GM12878 (cell line): ENCODE measurements at regions not wholly inside any gene's neighbourhood (a gene's known extent, or its start where the extent isn't known, plus 50 kb on each side); places are given as distances from the start of the nearest gene placed in this dataset.

Experiments
- ATAC-seq: fragments of 200-7000 bp; cut with Tn5 transposase; 3 replicates; pipeline ENCODE4 v1.9.1; 2020; ENCODE audit warnings: mild to moderate bottlenecking, moderate library complexity
- BruUV-seq: library from RNA; stranded (reverse); fragments of 400-500 nt; replicated peaks from 2 replicates; lab custom pipeline; 2021; lab: Mats Ljungman, UMichigan
- CTCF ChIA-PET: fragments of 300-600 bp; sonication (Branson Sonifier 250); formaldehyde crosslinking; extraction: SDS; loops from one replicate; lab custom pipeline; 2021; ENCODE audit warnings: inconsistent platforms; lab: Yijun Ruan, JAX
- POLR2A ChIA-PET: fragments of 350-600 bp; formaldehyde crosslinking; extraction: SDS; loops from one replicate; lab custom pipeline; 2021; ENCODE audit warnings: inconsistent platforms; lab: Charles Lee
- RAD21 ChIA-PET: fragments of 300-600 bp; sonication (Branson Sonifier 250); formaldehyde crosslinking; loops from one replicate; lab custom pipeline; 2023; ENCODE audit warnings: antibody characterized with exemption; ENCODE audit not compliant: unreplicated experiment; lab: Charles Lee
- SMC1A ChIA-PET: fragments of 300-600 bp; sonication (Branson Sonifier 250); formaldehyde crosslinking; loops from one replicate; lab custom pipeline; 2023; ENCODE audit not compliant: unreplicated experiment, uncharacterized antibody; lab: Charles Lee
- DNase-seq: peaks from one replicate; pipeline ENCODE4 v3.0.0-alpha.2; 2011; ENCODE audit warnings: low read depth, low spot score
- FAIRE-seq: peaks from 3 replicates; lab custom pipeline; 2011; peaks lifted over from hg19 to GRCh38; lab: Jason Lieb, UNC
- H2AFZ ChIP-seq: 2 replicates; pipeline ENCODE4 v1.6.0; 2011; ENCODE audit warnings: low read depth, low read length, control low read depth; ENCODE audit not compliant: control insufficient read depth
- H3K27ac ChIP-seq: 2 replicates; pipeline ENCODE4 v1.5.1; 2011; ENCODE audit warnings: control low read depth; ENCODE audit not compliant: control insufficient read depth, insufficient read depth
- H3K27me3 ChIP-seq, 2 experiments: replicated peaks in 1 of 2; 2 replicates each; pipeline versions ENCODE4 v1.6.0 to v1.6.1; 2011; ENCODE audit warnings: low read length in 1 of 2; ENCODE audit not compliant: control insufficient read depth in 2 of 2, insufficient read depth in 2 of 2
- H3K36me3 ChIP-seq, 2 experiments: 2 replicates each; pipeline ENCODE4 v1.5.1; 2011; ENCODE audit warnings: low read length in 1 of 2; ENCODE audit not compliant: control insufficient read depth in 2 of 2, insufficient read depth in 2 of 2
- H3K4me1 ChIP-seq: 2 replicates; pipeline ENCODE4 v1.6.1; 2011; ENCODE audit warnings: mild to moderate bottlenecking, low read length, moderate library complexity, mixed read lengths; ENCODE audit not compliant: control insufficient read depth, insufficient read depth
- H3K4me2 ChIP-seq: 2 replicates; pipeline ENCODE4 v1.6.0; 2011; ENCODE audit warnings: control low read depth; ENCODE audit not compliant: control insufficient read depth, insufficient read depth
- H3K4me3 ChIP-seq: fragments of 200-600 bp; sonication (generic); 2 replicates; pipeline ENCODE4 v1.5.1; 2016
- H3K79me2 ChIP-seq: 2 replicates; pipeline ENCODE4 v1.6.0; 2011; ENCODE audit warnings: low read length; ENCODE audit not compliant: control insufficient read depth, insufficient read depth
- H3K9ac ChIP-seq: 2 replicates; pipeline ENCODE4 v1.8.0; 2011; ENCODE audit warnings: low read length, control low read depth, mixed read lengths; ENCODE audit not compliant: control insufficient read depth, insufficient read depth
- H3K9me3 ChIP-seq: replicated peaks from 3 replicates; pipeline ENCODE4 v1.5.1; 2011; ENCODE audit warnings: mild to moderate bottlenecking, low read length; ENCODE audit not compliant: control insufficient read depth, insufficient read depth
- H4K20me1 ChIP-seq: 2 replicates; pipeline ENCODE4 v1.6.0; 2011; ENCODE audit not compliant: control insufficient read depth, insufficient read depth
- BCLAF1 ChIP-seq: fragments of 450-650 bp; IDR thresholded peaks from 2 replicates; pipeline ENCODE4 v1.6.1; 2017; ENCODE audit warnings: antibody characterized with exemption, mild to moderate bottlenecking, moderate library complexity
- CHD4 ChIP-seq: fragments of 200-600 bp; sonication (generic); IDR thresholded peaks from 2 replicates; pipeline ENCODE4 v1.6.1; 2016; ENCODE audit warnings: mild to moderate bottlenecking
- CUX1 ChIP-seq: IDR thresholded peaks from 2 replicates; pipeline ENCODE4 v1.6.1; 2012; ENCODE audit warnings: improper control_type of control experiment, low read depth, low read length; ENCODE audit not compliant: insufficient replicate concordance
- KAT2A ChIP-seq: conservative IDR thresholded peaks from 2 replicates; pipeline ENCODE4 v1.6.1; 2011; ENCODE audit warnings: low read depth, low read length; ENCODE audit not compliant: control insufficient read depth
- STAT3 ChIP-seq: IDR thresholded peaks from 2 replicates; pipeline ENCODE4 v1.6.1; 2011; ENCODE audit warnings: low read depth, low read length, improper control_type of control experiment
- TCF7 ChIP-seq: IDR thresholded peaks from 2 replicates; pipeline ENCODE4 v1.6.1; 2014; ENCODE audit warnings: antibody characterized with exemption, borderline replicate concordance
- WGBS: methylation state at CpG from one replicate; pipeline ENCODE4 v1.1.6; 2016; ENCODE audit warnings: low lambda C conversion rate; ENCODE audit not compliant: insufficient replicate concordance, insufficient coverage; ENCODE audit errors: missing lambda C conversion rate; 5-methylcytosine and 5-hydroxymethylcytosine counted together
- in situ Hi-C: fragments of 300-500 bp; cut with MboI; formaldehyde crosslinking; loops from 9 replicates; pipeline ENCODE4 v1.14.3; 2018; ENCODE audit warnings: mixed read lengths
- intact Hi-C: fragments of 100-400 bp; cut with micrococcal nuclease; formaldehyde crosslinking; loops from one replicate; pipeline ENCODE4 v1.14.2; 2022; ENCODE audit not compliant: unreplicated experiment

- RAD21 ChIA-PET, result no interaction called here
- Histone ChIP-seq H3K9me3 (no peaks in the 10 kb centered on the region), H3K4me2 (no peak overlapping the region), H2AFZ (no peak overlapping the region), H3K4me3 (no peak overlapping the region), H3K27ac (no peak overlapping the region), H4K20me1 (no peaks in the 10 kb centered on the region), H3K27me3 (no peaks in the 10 kb centered on the region; a peak in 2 of 4 replicates), H3K36me3 (no peaks in the 10 kb centered on the region), H3K79me2 (no peaks in the 10 kb centered on the region), H3K9ac (no peak overlapping the region), H3K4me1 (no peaks in the 10 kb centered on the region)
- 35% methylated on average over 4 of the region's 5 CpGs for WGBS
- no TSS peak for BruUV-seq
- CTCF ChIA-PET, result no interaction called here
- in situ Hi-C loops (no loop called here), intact Hi-C loops (no loop called here)
- TF ChIP-seq BCLAF1 (no peak), STAT3 (no peak), TCF7 (no peak), KAT2A (no peak), CHD4 (no peak), CUX1 (no peak)
- SMC1A ChIA-PET, result no interaction called here
- ATAC-seq, result no peak
- no peak for FAIRE-seq
- POLR2A ChIA-PET, result interaction anchor here (0.6 kb wide), 1 partner anchor 374 kb away, joined by 10 read pairs; no protein-coding TSS in a partner anchor
- DNase-seq, result no peak
Measured at GRCh38 chr1:47638713-47639112, 200.9 kb downstream of the FOXD2 start.
